Mesendoderm (in vitro differentiated cells): ENCODE measurements at regions not wholly inside any gene's neighbourhood (a gene's known extent, or its start where the extent isn't known, plus 50 kb on each side); places are given as distances from the start of the nearest gene placed in this dataset.
A peak's percentile ranks its signal among the peaks of the same experiment; 100 is the strongest.
"Not testable (repeated sequence)": the region's sequence is repeated elsewhere in the genome, so short reads cannot be mapped to it uniquely, and the experiment has no call there.

Source experiments
- DNase-seq: peaks from one replicate; pipeline ENCODE4 v3.0.0; 2013
- H2AK5ac ChIP-seq: 2 replicates; pipeline ENCODE4 v1.6.1; 2013; ENCODE audit warnings: low read length, inconsistent platforms
- H2BK120ac ChIP-seq: 2 replicates; pipeline ENCODE4 v1.6.1; 2013; ENCODE audit warnings: low read depth, mild to moderate bottlenecking, low read length, moderate library complexity, mixed read lengths
- H2BK15ac ChIP-seq: replicated peaks from 2 replicates; pipeline ENCODE4 v1.6.1; 2013; ENCODE audit warnings: low read depth, mild to moderate bottlenecking, moderate library complexity
- H2BK5ac ChIP-seq: 2 replicates; pipeline ENCODE4 v1.6.1; 2013; ENCODE audit warnings: low read length, inconsistent platforms
- H3K18ac ChIP-seq: 2 replicates; pipeline ENCODE4 v1.6.1; 2013; ENCODE audit warnings: mild to moderate bottlenecking, low read length, mixed read lengths
- H3K23ac ChIP-seq: one replicate; pipeline ENCODE4 v1.6.1; 2013; ENCODE audit warnings: low read length
- H3K27ac ChIP-seq: 2 replicates; pipeline ENCODE4 v1.5.1; 2013; ENCODE audit warnings: low read depth, mild to moderate bottlenecking, inconsistent platforms, low read length, moderate library complexity
- H3K27me3 ChIP-seq: 2 replicates; pipeline ENCODE4 v1.6.1; 2013; ENCODE audit warnings: low read length, control low read depth, mild to moderate bottlenecking, inconsistent platforms; ENCODE audit not compliant: insufficient read depth, poor library complexity
- H3K36me3 ChIP-seq: 2 replicates; pipeline ENCODE4 v1.6.1; 2013; ENCODE audit warnings: low read length, inconsistent platforms; ENCODE audit not compliant: control insufficient read depth, insufficient read depth
- H3K4ac ChIP-seq: one replicate; pipeline ENCODE4 v1.6.1; 2013; ENCODE audit warnings: low read depth, mild to moderate bottlenecking, low read length, moderate library complexity
- H3K4me1 ChIP-seq: 2 replicates; pipeline ENCODE4 v1.6.1; 2013; ENCODE audit warnings: low read depth, low read length, inconsistent platforms; ENCODE audit not compliant: control insufficient read depth
- H3K4me2 ChIP-seq: 2 replicates; pipeline ENCODE4 v1.6.1; 2013; ENCODE audit warnings: low read length
- H3K4me3 ChIP-seq: 2 replicates; pipeline ENCODE4 v1.5.1; 2013; ENCODE audit warnings: mild to moderate bottlenecking, low read length
- H3K56ac ChIP-seq: one replicate; pipeline ENCODE4 v1.6.1; 2013; ENCODE audit warnings: low read length
- H3K79me1 ChIP-seq: 2 replicates; pipeline ENCODE4 v1.6.1; 2013; ENCODE audit warnings: low read length, inconsistent platforms
- H3K79me2 ChIP-seq: 2 replicates; pipeline ENCODE4 v1.6.1; 2013; ENCODE audit warnings: mild to moderate bottlenecking, low read length; ENCODE audit not compliant: control insufficient read depth, insufficient read depth
- H3K9ac ChIP-seq: 2 replicates; pipeline ENCODE4 v1.6.1; 2013; ENCODE audit warnings: low read length, inconsistent platforms
- H4K5ac ChIP-seq: one replicate; pipeline ENCODE4 v1.6.1; 2013; ENCODE audit warnings: low read length
- H4K8ac ChIP-seq: one replicate; pipeline ENCODE4 v1.6.1; 2013; ENCODE audit warnings: low read depth, mild to moderate bottlenecking, control low read depth, low read length, moderate library complexity
- WGBS: extraction: QIAGEN DNeasy Blood & Tissue Kit; methylation state at CpG from one replicate; pipeline ENCODE4 v1.1.7; 2013; ENCODE audit warnings: low lambda C conversion rate, missing lambda C conversion rate; ENCODE audit not compliant: insufficient coverage; ENCODE audit errors: extremely low coverage; 5-methylcytosine and 5-hydroxymethylcytosine counted together

- DNase-seq: no peak
- H3K27me3 ChIP-seq: no peaks in the 10 kb centered on the region
- H3K4me2 ChIP-seq: no peak overlapping the region
- H3K79me1 ChIP-seq: no peaks in the 10 kb centered on the region
- H3K79me2 ChIP-seq: no peaks in the 10 kb centered on the region
- H4K8ac ChIP-seq: no peak overlapping the region
- H3K4me3 ChIP-seq: no peak overlapping the region
- no peak overlapping the region for H2BK120ac ChIP-seq
- H3K23ac ChIP-seq: no peak overlapping the region
- H2BK15ac ChIP-seq: no peak overlapping the region
- no peak overlapping the region for H3K27ac ChIP-seq
- H2BK5ac ChIP-seq: no peak overlapping the region
- H3K9ac ChIP-seq: no peak overlapping the region
- H3K18ac ChIP-seq: no peak overlapping the region
- no peak overlapping the region for H3K4ac ChIP-seq
- no peaks in the 10 kb centered on the region for H3K4me1 ChIP-seq
- no peak overlapping the region for H4K5ac ChIP-seq
- no peak overlapping the region for H3K56ac ChIP-seq
- no peak overlapping the region for H2AK5ac ChIP-seq
- WGBS: no CpG with 5 or more reads among the region's 5 CpGs
- H3K36me3 ChIP-seq: no peaks in the 10 kb centered on the region
Measured at GRCh38 chr15:59791079-59791478, 102.0 kb upstream of the BNIP2 start.

- not testable (repeated sequence) for H4K5ac ChIP-seq, H3K4me3 ChIP-seq
- DNase-seq: peak; percentile 52
Measured at GRCh38 chr15:59786466-59786865, 97.3 kb upstream of the BNIP2 start.

GRCh38 chr15:59785981-59786380 is 96.9 kb upstream of the BNIP2 start:
- not testable (repeated sequence) for H3K4me2 ChIP-seq, H3K4me1 ChIP-seq, H3K9ac ChIP-seq, H3K79me1 ChIP-seq, H4K5ac ChIP-seq, H2BK120ac ChIP-seq, H2BK15ac ChIP-seq, H4K8ac ChIP-seq, H3K4me3 ChIP-seq, H3K27ac ChIP-seq, H3K4ac ChIP-seq, H3K23ac ChIP-seq, H2AK5ac ChIP-seq, H3K79me2 ChIP-seq, H3K18ac ChIP-seq, H2BK5ac ChIP-seq, H3K56ac ChIP-seq, DNase-seq, H3K36me3 ChIP-seq, H3K27me3 ChIP-seq
- WGBS: no CpG with 5 or more reads among the region's 1 CpG

More at GRCh38 chr15:59786466-59786865, 97.3 kb upstream of the BNIP2 start:
- H3K4me1 ChIP-seq, H4K8ac ChIP-seq, H3K36me3 ChIP-seq, H3K23ac ChIP-seq, H3K56ac ChIP-seq, H3K4me2 ChIP-seq, H3K9ac ChIP-seq, H3K27ac ChIP-seq, H2AK5ac ChIP-seq, H3K79me1 ChIP-seq, H3K18ac ChIP-seq, H3K79me2 ChIP-seq, H2BK15ac ChIP-seq, H2BK120ac ChIP-seq, H3K27me3 ChIP-seq, H3K4ac ChIP-seq, H2BK5ac ChIP-seq: not testable (repeated sequence)
- no CpG with 5 or more reads among the region's 3 CpGs for WGBS

- not testable (repeated sequence) for H3K9ac ChIP-seq, H3K79me1 ChIP-seq
Measured at GRCh38 chr15:59783774-59784520, 94.8 kb upstream of the BNIP2 start.

GRCh38 chr15:59779110-59779509 is 90.0 kb upstream of the BNIP2 start:
- H3K27me3 ChIP-seq: no peaks in the 10 kb centered on the region
- H3K56ac ChIP-seq: no peak overlapping the region
- no peak overlapping the region for H3K4ac ChIP-seq
- DNase-seq: no peak
- no peaks in the 10 kb centered on the region for H3K79me2 ChIP-seq
- no peak overlapping the region for H3K23ac ChIP-seq
- H3K9ac ChIP-seq: no peak overlapping the region
- H2BK5ac ChIP-seq: no peak overlapping the region
- no peak overlapping the region for H3K18ac ChIP-seq
- WGBS: no CpG with 5 or more reads among the region's 1 CpG
- no peaks in the 10 kb centered on the region for H3K79me1 ChIP-seq
- no peaks in the 10 kb centered on the region for H3K4me1 ChIP-seq
- H3K27ac ChIP-seq: no peak overlapping the region
- H2AK5ac ChIP-seq: no peak overlapping the region
- H2BK120ac ChIP-seq: no peak overlapping the region
- H3K4me2 ChIP-seq: no peak overlapping the region
- H2BK15ac ChIP-seq: no peak overlapping the region
- no peak overlapping the region for H4K5ac ChIP-seq
- H3K4me3 ChIP-seq: no peak overlapping the region
- H3K36me3 ChIP-seq: no peaks in the 10 kb centered on the region
- H4K8ac ChIP-seq: no peak overlapping the region

More at GRCh38 chr15:59783774-59784520, 94.8 kb upstream of the BNIP2 start:
- not testable (repeated sequence) for H2BK120ac ChIP-seq, H3K4me1 ChIP-seq, DNase-seq, H3K27ac ChIP-seq, H3K27me3 ChIP-seq, H4K8ac ChIP-seq, H3K4me3 ChIP-seq, H3K23ac ChIP-seq, H2BK15ac ChIP-seq, H3K56ac ChIP-seq, H2BK5ac ChIP-seq, H4K5ac ChIP-seq, H3K4me2 ChIP-seq, H3K79me2 ChIP-seq, H3K18ac ChIP-seq, H2AK5ac ChIP-seq, H3K36me3 ChIP-seq
- WGBS: no CpG with 5 or more reads among the region's 8 CpGs
- H3K4ac ChIP-seq: peak overlapping the region; percentile 2

- Histone ChIP-seq H3K36me3 (no peaks in the 10 kb centered on the region), H3K79me2 (no peaks in the 10 kb centered on the region), H3K27me3 (no peaks in the 10 kb centered on the region), H3K4ac (no peak overlapping the region), H3K4me2 (no peak overlapping the region), H3K27ac (no peak overlapping the region), H2BK120ac (no peak overlapping the region), H3K23ac (no peak overlapping the region), H4K8ac (no peak overlapping the region), H3K9ac (no peak overlapping the region), H2AK5ac (no peak overlapping the region), H2BK15ac (no peak overlapping the region), H3K4me3 (no peak overlapping the region), H2BK5ac (no peak overlapping the region), H3K18ac (no peak overlapping the region), H3K56ac (no peak overlapping the region), H4K5ac (no peak overlapping the region), H3K79me1 (no peaks in the 10 kb centered on the region), H3K4me1 (no peaks in the 10 kb centered on the region)
- peak; percentile 29 for DNase-seq
- no CpG with 5 or more reads among the region's 2 CpGs for WGBS
Measured at GRCh38 chr15:59764775-59765174, 75.7 kb upstream of the BNIP2 start.
